H1 (cell line): ENCODE measurements at regions not wholly inside any gene's neighbourhood (a gene's known extent, or its start where the extent isn't known, plus 50 kb on each side); places are given as distances from the start of the nearest gene placed in this dataset.

ENCODE experiments used
- CTCF ChIP-seq, 3 experiments: IDR thresholded peaks; 1 replicate in 2 of 3; 2 replicates in 1 of 3; pipeline versions ENCODE4 v1.5.1 to v1.6.1; 2011; ENCODE audit warnings: low read length in 3 of 3, mild to moderate bottlenecking in 3 of 3, inconsistent platforms in 2 of 3, low read depth in 1 of 3, moderate library complexity in 1 of 3; ENCODE audit not compliant: insufficient read depth in 1 of 3; ENCODE audit errors: control extremely low read depth in 1 of 3
- EP300 ChIP-seq, 2 experiments: IDR thresholded peaks; 1 replicate in 1 of 2; 2 replicates in 1 of 2; pipeline ENCODE4 v1.6.1; 2011 to 2012; ENCODE audit warnings: low read depth in 2 of 2, low read length in 2 of 2, mild to moderate bottlenecking in 2 of 2, borderline replicate concordance in 1 of 2, inconsistent platforms in 1 of 2, moderate library complexity in 1 of 2
- SP1 ChIP-seq: IDR thresholded peaks from 2 replicates; pipeline ENCODE4 v1.6.1; 2011; ENCODE audit warnings: low read depth, low read length

DNA sequence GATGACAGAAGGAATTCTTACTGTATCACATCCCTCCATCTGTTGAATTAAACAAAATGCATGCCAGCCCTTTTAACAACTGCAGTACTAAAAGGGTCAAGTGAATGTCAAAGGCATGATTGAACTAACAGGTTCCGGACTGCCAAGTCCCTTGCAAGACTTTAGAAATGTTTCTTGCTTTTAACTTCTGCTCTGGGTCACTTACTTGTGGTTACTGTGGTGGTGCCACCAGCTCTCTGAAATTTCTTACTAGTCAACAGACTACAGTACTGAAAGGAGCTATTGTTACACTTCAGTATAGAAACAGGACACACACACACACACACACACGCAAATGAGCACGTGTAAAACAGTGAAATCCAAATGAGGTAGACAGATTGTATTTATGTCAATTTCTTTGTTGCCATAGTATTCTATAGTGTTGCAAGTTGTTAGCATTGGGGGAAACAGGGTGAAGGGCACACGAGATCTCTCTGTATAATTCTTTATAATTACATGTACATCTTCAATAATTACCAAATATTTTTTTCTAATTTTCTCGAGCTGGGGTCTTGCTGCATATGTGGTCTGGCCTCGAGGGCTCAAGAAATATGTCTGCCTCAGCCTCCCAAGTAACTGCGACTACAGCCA, 79.9 kb upstream of the SLC25A26 start:
- no peak for TF ChIP-seq CTCF (IDR thresholded peaks at IDR 0.05; ENCODE audit: control extremely low read depth in 1 of 3, insufficient read depth in 1 of 3, low read depth in 1 of 3, low read length in 3 of 3)
- TF ChIP-seq EP300 (IDR thresholded peaks at IDR 0.05; ENCODE audit: borderline replicate concordance in 1 of 2, low read depth in 2 of 2, low read length in 2 of 2) = no peak
- no peak for TF ChIP-seq SP1
